Type B pancreatic cell (in vitro differentiated cells): ENCODE measurements at regions not wholly inside any gene's neighbourhood (a gene's known extent, or its start where the extent isn't known, plus 50 kb on each side); places are given as distances from the start of the nearest gene placed in this dataset.

Source experiments
- DNase-seq: peaks from one replicate; pipeline ENCODE4 v3.0.0; 2021; ENCODE audit warnings: mixed read lengths; ENCODE audit not compliant: unreplicated experiment; ENCODE audit errors: extremely low spot score
- H3K27ac Mint-ChIP-seq: 2 replicates; pipeline ENCODE4 v1.8.0; 2021; ENCODE audit warnings: mild to moderate bottlenecking, mixed read lengths
- H3K27me3 Mint-ChIP-seq: 2 replicates; pipeline ENCODE4 v1.8.0; 2021; ENCODE audit warnings: mixed read lengths
- H3K36me3 Mint-ChIP-seq: 2 replicates; pipeline ENCODE4 v1.8.0; 2021; ENCODE audit warnings: mixed read lengths
- H3K4me1 Mint-ChIP-seq: one replicate; pipeline ENCODE4 v1.8.0; 2021; ENCODE audit warnings: mixed read lengths; ENCODE audit not compliant: unreplicated experiment
- H3K4me3 Mint-ChIP-seq: 2 replicates; pipeline ENCODE4 v1.8.0; 2021; ENCODE audit warnings: mild to moderate bottlenecking, mixed read lengths
- H3K9me3 Mint-ChIP-seq: 2 replicates; pipeline ENCODE4 v1.8.0; 2021; ENCODE audit warnings: mixed read lengths
- TF ChIP-seq, protein P1 (sequence below): fragments of 200-600 bp; sonication (generic); conservative IDR thresholded peaks from 2 replicates; pipeline ENCODE4 v1.5.0; 2021; ENCODE audit warnings: antibody characterized with exemption, mild to moderate bottlenecking

DNA sequence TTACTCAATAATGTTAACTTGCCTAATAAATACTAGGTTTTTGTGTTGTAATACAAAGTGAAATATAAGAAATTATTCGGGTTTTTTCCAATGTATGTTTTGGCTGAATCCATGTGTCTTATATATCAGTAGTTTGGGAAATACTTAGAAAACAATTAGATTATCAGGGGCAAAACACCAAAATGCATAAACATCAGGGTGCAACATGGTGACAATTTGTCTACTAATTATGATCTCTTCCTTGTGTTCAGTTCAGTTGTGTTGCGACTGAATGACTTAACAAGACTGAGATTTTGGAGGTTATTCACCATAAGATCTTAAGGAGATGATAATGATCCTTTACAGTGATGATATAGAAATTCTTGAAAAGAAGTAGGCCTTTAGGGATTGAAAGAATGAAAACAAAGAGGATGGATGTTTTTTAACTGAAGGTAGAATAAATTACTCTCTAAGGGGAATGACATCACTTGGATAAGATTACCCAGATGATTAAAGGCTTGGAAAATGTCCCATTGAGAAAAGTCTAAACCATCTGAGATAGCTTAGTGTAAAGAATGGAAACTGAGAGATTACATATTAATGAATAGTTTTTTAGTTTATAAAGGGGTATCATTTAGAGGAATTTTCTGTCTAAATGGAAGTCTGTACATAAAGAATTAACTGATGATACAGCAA lies 415.8 kb downstream of the SPATA31D1 start:
- Mint-ChIP-seq H3K4me3 (no peak overlapping the region), H3K9me3 (peaks cover 4% of the 10 kb centered on the region), H3K27me3 (no peaks in the 10 kb centered on the region), H3K36me3 (no peaks in the 10 kb centered on the region), H3K4me1 (peaks cover 30% of the 10 kb centered on the region), H3K27ac (no peak overlapping the region)
- TF ChIP-seq, protein P1, sequence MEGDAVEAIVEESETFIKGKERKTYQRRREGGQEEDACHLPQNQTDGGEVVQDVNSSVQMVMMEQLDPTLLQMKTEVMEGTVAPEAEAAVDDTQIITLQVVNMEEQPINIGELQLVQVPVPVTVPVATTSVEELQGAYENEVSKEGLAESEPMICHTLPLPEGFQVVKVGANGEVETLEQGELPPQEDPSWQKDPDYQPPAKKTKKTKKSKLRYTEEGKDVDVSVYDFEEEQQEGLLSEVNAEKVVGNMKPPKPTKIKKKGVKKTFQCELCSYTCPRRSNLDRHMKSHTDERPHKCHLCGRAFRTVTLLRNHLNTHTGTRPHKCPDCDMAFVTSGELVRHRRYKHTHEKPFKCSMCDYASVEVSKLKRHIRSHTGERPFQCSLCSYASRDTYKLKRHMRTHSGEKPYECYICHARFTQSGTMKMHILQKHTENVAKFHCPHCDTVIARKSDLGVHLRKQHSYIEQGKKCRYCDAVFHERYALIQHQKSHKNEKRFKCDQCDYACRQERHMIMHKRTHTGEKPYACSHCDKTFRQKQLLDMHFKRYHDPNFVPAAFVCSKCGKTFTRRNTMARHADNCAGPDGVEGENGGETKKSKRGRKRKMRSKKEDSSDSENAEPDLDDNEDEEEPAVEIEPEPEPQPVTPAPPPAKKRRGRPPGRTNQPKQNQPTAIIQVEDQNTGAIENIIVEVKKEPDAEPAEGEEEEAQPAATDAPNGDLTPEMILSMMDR: no peak
- DNase-seq: no peak

DNA sequence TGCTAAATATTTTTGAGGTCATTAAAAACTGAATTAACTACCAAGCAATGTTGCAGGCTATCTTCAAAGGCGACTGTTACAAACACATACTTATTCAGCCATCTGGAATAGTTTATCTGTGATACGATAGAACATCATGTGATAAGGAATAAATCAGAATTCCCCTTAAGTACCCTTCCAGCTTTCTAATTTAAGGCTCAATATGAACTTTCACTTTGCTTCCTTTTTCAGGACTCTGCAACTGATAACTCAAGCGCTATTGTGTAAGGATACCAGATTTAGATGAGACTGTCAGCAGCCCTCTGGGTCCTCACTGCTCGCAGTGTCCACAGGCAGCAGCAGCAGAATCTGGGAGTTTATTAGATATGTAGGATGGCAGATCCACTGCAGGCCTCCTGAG lies 416.3 kb downstream of the SPATA31D1 start:
- TF ChIP-seq, protein P1: no peak
- H3K27me3 Mint-ChIP-seq: no peaks in the 10 kb centered on the region
- H3K36me3 Mint-ChIP-seq: no peaks in the 10 kb centered on the region
- peaks cover 30% of the 10 kb centered on the region for H3K4me1 Mint-ChIP-seq
- no peak for DNase-seq
- peaks cover 4% of the 10 kb centered on the region for H3K9me3 Mint-ChIP-seq
- H3K27ac Mint-ChIP-seq: no peak overlapping the region
- H3K4me3 Mint-ChIP-seq: no peak overlapping the region

DNA sequence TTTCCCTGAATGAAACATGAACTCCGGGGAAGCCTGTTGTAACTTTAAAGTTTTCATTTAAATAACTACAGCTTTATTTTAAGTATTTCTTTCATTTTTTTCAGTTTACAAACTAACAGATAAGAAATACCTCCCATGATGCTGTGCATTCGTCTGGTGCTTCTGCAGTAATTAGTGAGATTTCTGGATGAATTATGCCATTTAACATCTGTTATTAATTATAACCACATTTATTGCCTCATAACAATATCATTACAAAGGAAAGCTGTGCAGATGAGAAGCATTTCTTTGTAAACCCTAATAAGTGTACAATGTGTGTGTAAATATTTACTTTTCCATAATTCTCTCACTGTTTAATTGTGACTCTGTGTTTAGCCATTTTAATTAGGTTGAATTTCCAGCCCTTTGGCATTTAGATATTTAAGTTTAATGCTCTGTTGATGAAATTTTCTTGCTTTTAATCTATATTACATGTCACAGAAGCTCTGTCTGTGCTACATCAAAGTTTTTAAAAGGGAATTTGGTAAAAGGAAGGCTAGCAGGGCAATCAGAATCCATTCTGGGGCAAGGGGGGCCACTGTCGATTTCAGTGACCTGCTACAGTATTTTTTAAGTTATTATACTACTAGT lies 418.0 kb downstream of the SPATA31D1 start:
- peaks cover 41% of the 10 kb centered on the region for H3K4me1 Mint-ChIP-seq
- DNase-seq: no peak
- H3K36me3 Mint-ChIP-seq: no peaks in the 10 kb centered on the region
- H3K27me3 Mint-ChIP-seq: no peaks in the 10 kb centered on the region
- TF ChIP-seq, protein P1: no peak
- no peak overlapping the region for H3K4me3 Mint-ChIP-seq
- H3K9me3 Mint-ChIP-seq: peaks cover 4% of the 10 kb centered on the region
- no peak overlapping the region for H3K27ac Mint-ChIP-seq

DNA sequence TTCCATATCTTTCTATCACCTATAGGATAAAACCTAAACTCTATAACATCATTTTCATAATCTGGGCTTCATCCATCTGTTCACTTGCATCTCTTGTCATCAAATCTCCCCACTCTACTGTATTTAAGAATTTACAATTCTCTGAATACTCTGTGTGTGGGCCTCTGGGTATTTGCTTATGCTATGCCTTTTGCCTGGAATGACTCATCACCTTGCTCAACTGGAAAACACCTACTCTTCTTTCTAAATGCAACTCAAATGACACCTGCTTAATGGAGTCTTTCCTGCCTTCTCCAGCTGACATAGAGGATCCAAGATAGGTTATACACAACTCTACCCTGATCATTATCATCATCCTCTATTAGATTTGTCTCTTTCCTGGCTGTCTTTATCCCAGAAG lies 421.7 kb downstream of the SPATA31D1 start:
- Mint-ChIP-seq H3K27ac (no peak overlapping the region), H3K36me3 (no peaks in the 10 kb centered on the region), H3K4me1 (peaks cover 35% of the 10 kb centered on the region), H3K4me3 (peak overlapping the region; percentile 10), H3K9me3 (peaks cover 18% of the 10 kb centered on the region), H3K27me3 (no peaks in the 10 kb centered on the region)
- no peak for DNase-seq
- TF ChIP-seq, protein P1: no peak

DNA sequence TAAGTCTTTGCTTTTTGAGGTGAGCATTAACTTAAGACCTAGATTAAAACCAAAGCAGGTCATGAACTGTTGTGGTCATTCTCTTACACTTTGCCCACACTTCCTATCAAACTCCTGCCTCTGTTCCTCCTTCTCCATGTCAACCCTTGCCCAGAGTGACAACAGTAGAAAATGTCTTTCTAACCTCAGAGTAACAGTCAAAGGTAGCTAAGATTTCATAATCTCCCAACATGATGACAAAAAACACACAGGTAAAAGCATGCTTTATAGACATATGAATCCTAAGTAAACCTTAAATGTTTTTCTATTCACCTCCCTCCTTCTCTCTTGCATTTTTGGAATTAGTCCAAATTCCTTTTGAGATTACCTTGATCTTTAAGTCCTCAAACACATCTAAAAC lies 422.3 kb downstream of the SPATA31D1 start:
- no peak overlapping the region for H3K4me3 Mint-ChIP-seq
- no peak overlapping the region for H3K27ac Mint-ChIP-seq

More for the DNA sequence above, 422.3 kb downstream of the SPATA31D1 start:
- peaks cover 19% of the 10 kb centered on the region for H3K9me3 Mint-ChIP-seq
- H3K27me3 Mint-ChIP-seq: no peaks in the 10 kb centered on the region
- no peaks in the 10 kb centered on the region for H3K36me3 Mint-ChIP-seq
- H3K4me1 Mint-ChIP-seq: peaks cover 30% of the 10 kb centered on the region
- no peak for DNase-seq
- TF ChIP-seq, protein P1: no peak
